PC-9 (cell line): ENCODE measurements at regions not wholly inside any gene's neighbourhood (a gene's known extent, or its start where the extent isn't known, plus 50 kb on each side); places are given as distances from the start of the nearest gene placed in this dataset.

Experiments
- BruUV-seq: library from RNA; stranded (reverse); fragments of 400-500 nt; replicated peaks from 2 replicates; lab custom pipeline; 2021; lab: Mats Ljungman, UMichigan
- CTCF ChIA-PET: fragments of 300-600 bp; sonication (Branson Sonifier 250); formaldehyde crosslinking; loops from one replicate; lab custom pipeline; 2022; ENCODE audit warnings: antibody characterized with exemption; lab: Charles Lee
- POLR2A ChIA-PET: fragments of 300-600 bp; sonication (Branson Sonifier 250); formaldehyde crosslinking; loops from one replicate; lab custom pipeline; 2022; ENCODE audit warnings: antibody characterized with exemption; ENCODE audit not compliant: unreplicated experiment; lab: Charles Lee
- DNase-seq, 2 experiments: peaks; one replicate each; pipeline versions ENCODE4 v3.0.0 to v3.0.0-alpha.2; 2015 to 2022; ENCODE audit warnings: mixed read lengths in 1 of 2
- H2AFZ ChIP-seq: fragments of 200-600 bp; sonication (generic); 2 replicates; pipeline ENCODE4 v1.8.1; 2017; ENCODE audit warnings: antibody characterized with exemption
- H3F3A ChIP-seq: fragments of 200-600 bp; sonication (generic); 2 replicates; pipeline ENCODE4 v1.8.1; 2017; ENCODE audit warnings: antibody characterized with exemption, mild to moderate bottlenecking, low read depth; ENCODE audit not compliant: insufficient read depth
- H3K27ac ChIP-seq: fragments of 200-600 bp; sonication (generic); 2 replicates; pipeline ENCODE4 v1.6.1; 2016; ENCODE audit warnings: mixed run types
- H3K27me3 ChIP-seq: fragments of 200-600 bp; sonication (generic); 2 replicates; pipeline ENCODE4 v1.6.1; 2016; ENCODE audit warnings: low read depth, mixed run types; ENCODE audit not compliant: insufficient read depth
- H3K36me3 ChIP-seq: fragments of 200-600 bp; sonication (generic); 2 replicates; pipeline ENCODE4 v1.6.1; 2016; ENCODE audit warnings: low read depth, mixed run types
- H3K4me1 ChIP-seq: fragments of 200-600 bp; sonication (generic); replicated peaks from 2 replicates; pipeline ENCODE4 v1.6.1; 2016; ENCODE audit warnings: mixed run types; ENCODE audit not compliant: insufficient read depth
- H3K4me2 ChIP-seq: fragments of 200-600 bp; sonication (generic); 2 replicates; pipeline ENCODE4 v1.6.1; 2017; ENCODE audit warnings: mixed run types
- H3K4me3 ChIP-seq: fragments of 200-600 bp; sonication (generic); 2 replicates; pipeline ENCODE4 v1.6.1; 2016; ENCODE audit warnings: mixed run types
- H3K79me2 ChIP-seq: fragments of 200-600 bp; sonication (generic); 2 replicates; pipeline ENCODE4 v1.6.1; 2017; ENCODE audit warnings: low read depth, mixed run types
- H3K9me2 ChIP-seq: fragments of 200-600 bp; sonication (generic); 2 replicates; pipeline ENCODE4 v1.8.1; 2017; ENCODE audit warnings: mild to moderate bottlenecking; ENCODE audit not compliant: insufficient read depth
- H3K9me3 ChIP-seq: fragments of 200-600 bp; sonication (generic); 2 replicates; pipeline ENCODE4 v1.8.1; 2016; ENCODE audit warnings: low read depth; ENCODE audit not compliant: insufficient read depth
- H4K20me1 ChIP-seq: fragments of 200-600 bp; sonication (generic); 2 replicates; pipeline ENCODE4 v1.8.1; 2017; ENCODE audit not compliant: insufficient read depth
- CTCF ChIP-seq: fragments of 200-600 bp; sonication (generic); conservative IDR thresholded peaks from 2 replicates; pipeline ENCODE4 v1.6.1; 2017; ENCODE audit warnings: mixed run types, antibody characterized with exemption, mild to moderate bottlenecking, moderate library complexity
- EZH2 ChIP-seq: fragments of 200-600 bp; sonication (generic); IDR thresholded peaks from 2 replicates; pipeline ENCODE4 v1.8.0; 2017; ENCODE audit warnings: antibody characterized with exemption, low read depth
- intact Hi-C: fragments of 100-400 bp; cut with micrococcal nuclease; formaldehyde crosslinking; loops from one replicate; pipeline ENCODE4 v1.10.0; 2022; ENCODE audit not compliant: unreplicated experiment

- no peaks in the 10 kb centered on the region for H4K20me1 ChIP-seq
- no peaks in the 10 kb centered on the region for H3K4me1 ChIP-seq
- H3K36me3 ChIP-seq, result no peaks in the 10 kb centered on the region
- no peak for DNase-seq
- H3K27me3 ChIP-seq, result no peaks in the 10 kb centered on the region
- H3K4me3 ChIP-seq, result no peak overlapping the region
- H3F3A ChIP-seq, result no peaks in the 10 kb centered on the region
- intact Hi-C loops, result no loop called here
- no peak overlapping the region for H2AFZ ChIP-seq
- H3K27ac ChIP-seq, result no peak overlapping the region
- BruUV-seq, result no TSS peak
- peaks cover 3% of the 10 kb centered on the region; the same call in 1 of the 2 replicates for H3K9me3 ChIP-seq
- no peak overlapping the region for H3K4me2 ChIP-seq
- CTCF ChIA-PET, result no interaction called here
- no peaks in the 10 kb centered on the region for H3K79me2 ChIP-seq
- H3K9me2 ChIP-seq, result no peaks in the 10 kb centered on the region
- POLR2A ChIA-PET, result no interaction called here
- TF ChIP-seq CTCF, result no peak
- no peak for TF ChIP-seq EZH2
Measured at GRCh38 chr13:104869501-104869900, 1666.0 kb downstream of the EFNB2 start.

- Histone ChIP-seq H3K36me3 (no peaks in the 10 kb centered on the region), H3K27me3 (no peaks in the 10 kb centered on the region), H3K4me2 (no peak overlapping the region), H3F3A (no peaks in the 10 kb centered on the region), H3K4me3 (no peak overlapping the region), H3K79me2 (no peaks in the 10 kb centered on the region), H3K9me3 (no peaks in the 10 kb centered on the region), H4K20me1 (no peaks in the 10 kb centered on the region), H3K4me1 (no peaks in the 10 kb centered on the region), H3K27ac (no peak overlapping the region), H2AFZ (0 out of 2 replicates have a peak overlapping the region, but pooled peaks have one; percentile 12), H3K9me2 (no peaks in the 10 kb centered on the region)
- CTCF ChIA-PET, result no interaction called here
- no peak for TF ChIP-seq EZH2
- TF ChIP-seq CTCF, result no peak
- POLR2A ChIA-PET, result no interaction called here
- intact Hi-C loops, result no loop called here
- DNase-seq, result no peak
- no TSS peak for BruUV-seq
Measured at GRCh38 chr13:104868806-104869205, 1666.7 kb downstream of the EFNB2 start.

GRCh38 chr13:104855581-104855980 is 1679.9 kb downstream of the EFNB2 start:
- Histone ChIP-seq H3K79me2 (no peaks in the 10 kb centered on the region), H3K27me3 (no peaks in the 10 kb centered on the region), H3K4me1 (no peaks in the 10 kb centered on the region), H2AFZ (no peak overlapping the region), H3K4me3 (no peak overlapping the region), H3F3A (no peaks in the 10 kb centered on the region), H3K9me2 (no peaks in the 10 kb centered on the region), H4K20me1 (no peaks in the 10 kb centered on the region), H3K4me2 (no peak overlapping the region), H3K36me3 (no peaks in the 10 kb centered on the region), H3K9me3 (no peaks in the 10 kb centered on the region), H3K27ac (no peak overlapping the region)
- POLR2A ChIA-PET, result no interaction called here
- CTCF ChIA-PET, result no interaction called here
- intact Hi-C loops, result no loop called here
- TF ChIP-seq EZH2, result no peak
- TF ChIP-seq CTCF, result no peak
- no TSS peak for BruUV-seq
- no peak for DNase-seq
